RKO (cell line): ENCODE measurements at regions not wholly inside any gene's neighbourhood (a gene's known extent, or its start where the extent isn't known, plus 50 kb on each side); places are given as distances from the start of the nearest gene placed in this dataset.

Experiments
- DNase-seq: peaks from one replicate; pipeline ENCODE4 v3.0.0-alpha.2; 2016; ENCODE audit warnings: low spot score

- no peak for DNase-seq
Measured at GRCh38 chr14:105776924-105777323, 250.5 kb downstream of the TMEM121 start.

DNA sequence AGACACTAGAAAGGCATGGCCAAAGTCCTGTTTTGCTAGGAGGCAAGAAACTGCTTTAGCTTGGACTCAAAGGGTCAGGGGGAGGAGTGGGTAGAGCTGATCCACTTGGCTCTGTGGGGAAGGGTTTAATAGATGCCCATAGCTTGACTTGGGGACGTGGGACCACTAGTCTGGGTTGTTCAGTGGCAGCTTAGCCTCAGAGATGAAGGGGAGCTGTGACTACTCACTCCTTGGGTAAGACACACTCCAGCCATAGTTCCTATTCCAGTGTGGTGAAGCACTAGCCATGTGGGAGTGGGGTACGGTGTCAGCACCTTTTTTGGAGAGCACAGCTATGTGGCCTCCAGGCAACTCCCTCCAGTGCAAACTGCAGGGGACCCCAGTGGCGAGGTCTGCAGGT is 257.3 kb downstream of the TMEM121 start:
- DNase-seq, result no peak

GRCh38 chr14:105793836-105794235 is 267.5 kb downstream of the TMEM121 start:
- no peak for DNase-seq

GRCh38 chr14:105797546-105797945 is 271.2 kb downstream of the TMEM121 start:
- no peak for DNase-seq

DNA sequence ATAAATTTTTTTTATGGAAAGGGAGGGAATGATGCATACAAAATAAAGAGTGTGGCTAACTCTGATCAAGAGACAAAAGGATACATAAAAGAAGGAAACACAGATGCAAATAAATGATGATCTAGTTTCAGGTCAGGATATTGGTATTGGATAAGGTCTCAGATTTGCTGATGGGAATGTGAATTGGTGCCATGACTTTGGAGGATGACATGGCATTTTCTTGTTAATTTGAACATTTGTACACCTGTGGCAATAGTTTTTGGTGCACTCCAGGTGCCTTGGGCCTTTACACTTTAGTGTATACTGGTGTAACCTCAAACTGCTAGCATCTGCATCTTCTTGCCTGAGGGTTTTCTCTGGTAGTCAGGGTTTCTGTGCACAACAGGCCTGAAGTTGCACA is 279.3 kb downstream of the TMEM121 start:
- DNase-seq, result no peak

GRCh38 chr14:105806568-105806967 is 280.2 kb downstream of the TMEM121 start:
- no peak for DNase-seq

- no peak for DNase-seq
Measured at GRCh38 chr14:105817971-105818711, 291.8 kb downstream of the TMEM121 start.

DNA sequence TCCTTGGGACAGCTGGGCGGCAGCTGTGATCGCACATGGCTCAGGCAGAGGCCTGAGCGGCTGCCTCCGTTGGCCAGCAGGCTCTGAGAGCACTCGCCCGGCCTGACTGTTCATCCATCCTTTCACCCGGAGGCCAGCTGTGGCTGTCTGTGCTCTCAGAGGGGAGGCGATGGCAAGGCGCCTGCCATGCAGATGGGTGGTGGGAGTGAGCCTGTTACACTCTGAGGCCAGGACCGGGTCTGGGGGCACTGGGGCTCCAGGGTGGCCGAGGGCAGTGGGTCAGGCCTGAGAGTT is 292.3 kb downstream of the TMEM121 start:
- no peak for DNase-seq

DNA sequence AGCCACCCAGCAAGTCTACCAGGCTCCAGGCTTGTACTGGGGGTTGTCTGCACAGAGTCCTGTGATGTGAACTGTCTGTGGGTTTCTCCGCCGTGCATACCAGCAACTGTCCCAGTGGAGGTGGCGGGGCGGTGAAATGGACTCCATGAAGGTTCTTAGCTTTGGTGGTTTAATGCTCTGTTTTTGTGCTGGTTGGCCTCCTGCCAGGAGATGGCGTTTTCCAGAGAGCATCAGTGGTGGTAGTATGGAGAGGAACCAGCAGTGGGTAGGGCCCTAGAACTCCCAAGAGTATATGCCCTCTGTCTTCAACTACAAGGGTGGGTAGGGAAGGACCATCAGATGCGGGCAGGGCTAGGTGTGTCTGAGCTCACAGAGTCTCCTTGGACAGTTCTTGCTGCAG is 303.8 kb downstream of the TMEM121 start:
- DNase-seq, result no peak

DNA sequence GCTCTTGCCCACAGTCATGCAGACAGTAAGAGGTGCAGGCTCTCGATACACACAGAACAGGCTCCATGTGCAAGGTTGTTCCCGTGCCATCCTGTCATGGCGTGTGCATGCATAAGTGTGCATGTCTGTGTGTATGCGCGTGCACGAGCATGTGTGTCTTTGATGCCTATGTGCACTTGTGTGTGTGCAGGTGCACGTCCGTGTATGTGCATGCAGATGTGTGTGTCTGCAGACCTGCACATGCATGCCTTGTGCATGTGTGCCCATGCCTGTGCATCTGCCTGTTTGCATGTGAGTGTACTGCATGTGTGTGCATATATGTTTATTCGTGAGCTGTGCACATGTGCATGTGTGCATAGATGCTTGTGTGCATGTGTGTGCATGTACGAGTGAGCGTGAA is 309.8 kb downstream of the TMEM121 start:
- no peak for DNase-seq

GRCh38 chr14:105836730-105837129 is 310.3 kb downstream of the TMEM121 start:
- no peak for DNase-seq

DNA sequence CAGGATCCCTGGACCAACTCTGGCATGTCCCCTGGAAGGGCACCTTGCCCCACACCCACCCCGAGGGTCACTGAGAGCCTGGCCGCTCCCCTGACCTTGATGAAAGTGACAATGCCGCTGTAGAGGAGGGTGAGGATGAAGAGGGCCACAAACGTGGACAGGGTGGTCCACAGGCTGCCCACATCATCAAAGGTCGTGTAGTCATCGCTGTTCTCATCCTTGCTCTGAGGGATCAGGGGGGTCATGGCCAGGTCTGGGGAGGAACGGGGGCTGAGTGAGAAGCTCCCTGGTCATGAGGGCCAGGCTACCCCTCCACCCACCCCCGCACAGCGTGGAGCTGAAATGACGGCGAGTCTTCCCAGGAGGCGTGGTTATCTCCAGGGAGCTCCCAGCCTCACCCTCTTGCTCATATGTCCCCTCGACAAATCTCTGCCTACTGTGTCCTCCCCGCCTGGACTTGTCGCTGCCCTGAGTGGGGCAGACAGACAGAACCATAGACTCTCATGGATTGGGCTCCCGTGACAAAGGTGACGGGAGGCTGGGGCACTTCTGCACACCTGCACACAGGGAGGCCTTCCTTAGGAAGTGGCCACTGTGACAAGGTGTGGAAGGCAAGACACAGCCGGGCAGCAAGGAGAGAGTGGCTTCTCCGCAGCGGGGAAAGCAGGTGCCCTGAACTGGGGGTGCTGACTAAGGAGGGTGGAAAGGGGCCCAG is 311.1 kb downstream of the TMEM121 start:
- DNase-seq, result no peak

GRCh38 chr14:105838107-105838506 is 311.7 kb downstream of the TMEM121 start:
- no peak for DNase-seq

GRCh38 chr14:105838591-105839424 is 312.4 kb downstream of the TMEM121 start:
- DNase-seq, result no peak

DNA sequence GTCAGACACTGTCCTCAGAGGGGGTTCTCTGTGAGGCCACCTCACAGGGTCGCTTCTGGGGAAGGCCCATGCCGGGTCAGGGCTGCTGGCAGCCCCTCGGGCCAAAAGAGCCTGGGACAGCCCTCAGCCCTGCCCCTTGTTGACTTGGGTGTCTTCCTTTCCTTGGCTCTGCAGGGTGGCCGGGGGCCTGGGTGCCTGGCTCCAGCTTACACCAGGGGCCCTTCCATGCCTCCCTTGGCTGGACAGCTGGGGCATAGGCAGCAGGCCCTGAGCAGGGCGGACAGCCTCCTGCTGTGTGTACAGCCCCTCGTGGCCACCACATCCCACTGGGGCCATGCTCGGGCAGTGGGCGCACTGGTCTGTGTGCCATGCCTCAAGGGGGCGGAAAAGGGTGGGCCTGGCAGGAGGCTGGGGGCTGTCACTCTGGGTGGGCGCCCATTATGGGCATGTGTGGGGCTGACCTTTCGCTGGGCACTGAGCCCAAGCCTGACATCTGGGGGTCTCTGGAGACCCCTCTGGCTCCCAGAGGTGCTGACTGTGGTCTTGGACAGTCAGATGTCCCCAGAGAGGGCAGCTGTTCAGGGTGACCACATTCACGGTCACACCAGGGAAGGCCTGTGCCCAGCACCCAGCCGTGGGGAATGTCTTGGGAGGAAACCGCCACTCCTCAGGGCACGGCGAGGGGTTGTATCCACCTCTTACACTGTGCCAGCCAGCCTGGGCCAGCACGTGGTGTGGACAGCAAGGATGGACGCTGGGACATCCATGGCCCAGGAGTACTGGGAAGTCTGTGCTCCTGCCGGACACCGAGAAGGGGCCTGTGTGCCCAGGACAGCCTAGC is 313.3 kb downstream of the TMEM121 start:
- no peak for DNase-seq

GRCh38 chr14:105840266-105841021 is 314.1 kb downstream of the TMEM121 start:
- DNase-seq, result no peak

DNA sequence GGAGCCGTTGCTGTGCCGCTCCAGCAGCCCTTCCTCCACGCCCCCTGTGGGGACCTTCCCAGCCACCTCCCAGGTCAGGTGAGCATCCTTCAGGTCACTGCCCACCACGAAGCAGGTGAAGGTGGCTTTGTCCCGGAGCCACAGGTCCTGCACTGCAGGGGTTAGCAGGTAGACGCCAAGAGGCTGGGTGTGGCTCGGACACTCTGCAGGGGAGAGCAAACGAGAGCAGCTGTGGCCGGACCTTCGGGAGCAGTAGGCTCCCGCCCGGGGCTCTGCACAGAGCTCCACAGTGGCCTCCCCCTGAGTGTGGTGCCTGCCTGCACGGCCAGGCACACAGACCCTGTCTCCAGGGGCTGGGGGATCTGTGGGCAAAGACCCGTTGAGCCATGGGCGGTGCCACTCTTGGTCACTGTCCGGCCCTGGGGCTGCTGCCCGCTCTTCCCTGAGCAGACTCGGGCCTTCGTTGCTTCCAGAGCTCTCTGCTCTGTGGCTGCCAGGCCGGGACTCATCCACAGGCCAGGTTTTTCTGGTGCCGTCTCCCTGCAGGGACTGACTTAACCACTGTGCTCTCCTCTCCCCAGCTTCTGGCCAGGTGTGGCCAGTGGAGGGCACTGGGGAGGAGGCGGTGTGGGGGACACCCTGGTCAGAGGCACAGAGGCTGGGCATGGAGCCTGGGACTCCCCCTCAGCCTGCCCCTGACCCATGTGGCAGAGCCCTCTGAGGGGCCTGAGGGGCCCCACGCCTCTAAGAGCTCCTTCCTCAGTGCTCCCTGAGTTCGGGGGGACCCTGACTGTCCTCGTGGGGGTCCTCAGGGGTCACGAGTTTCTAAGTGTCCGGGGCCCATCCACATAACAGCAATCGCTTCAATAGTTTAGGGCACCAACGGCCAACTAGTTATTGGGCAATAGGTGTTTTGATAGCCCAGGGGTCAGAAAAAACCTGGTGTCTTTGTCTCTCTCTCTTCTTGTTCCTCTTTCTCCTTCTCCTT is 314.9 kb downstream of the TMEM121 start:
- no peak for DNase-seq

DNA sequence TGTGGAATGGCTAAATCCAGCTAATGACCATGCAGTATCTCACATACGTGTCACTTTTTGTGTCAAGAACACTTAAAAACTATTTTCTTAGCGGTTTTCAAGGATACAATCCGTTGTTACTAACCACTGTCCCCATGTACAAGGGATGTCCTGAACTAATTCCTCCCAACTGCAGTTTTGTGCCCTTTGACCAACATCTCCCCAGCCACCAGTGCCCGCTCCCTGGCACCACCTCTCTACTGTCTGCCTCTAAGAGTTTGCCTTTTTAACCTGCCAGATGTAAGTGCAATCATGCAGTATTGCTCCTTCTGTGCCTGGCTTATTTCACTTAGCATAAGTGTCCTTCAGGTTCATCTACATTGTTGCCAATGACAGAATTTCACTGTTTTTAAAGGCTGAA is 315.7 kb downstream of the TMEM121 start:
- DNase-seq, result no peak

- no peak for DNase-seq
Measured at GRCh38 chr14:105843444-105844046, 317.2 kb downstream of the TMEM121 start.
